T-helper 22 cell (primary cell): ENCODE measurements at regions not wholly inside any gene's neighbourhood (a gene's known extent, or its start where the extent isn't known, plus 50 kb on each side); places are given as distances from the start of the nearest gene placed in this dataset.

Experiments used
- DNase-seq: peaks from one replicate; pipeline ENCODE4 v3.0.0-alpha.2; 2020; ENCODE audit warnings: low read depth

GRCh38 chr4:124219389-124219788, 493.1 kb downstream of the ANKRD50 start:
- no peak for DNase-seq

GRCh38 chr4:124224256-124224655, 488.3 kb downstream of the ANKRD50 start:
- DNase-seq, result no peak

GRCh38 chr4:124227981-124228380, 484.6 kb downstream of the ANKRD50 start:
- no peak for DNase-seq

- no peak for DNase-seq
These were observed 482.3 kb downstream of the ANKRD50 start for GRCh38 chr4:124230268-124230667.

- no peak for DNase-seq
These were observed 477.8 kb downstream of the ANKRD50 start for GRCh38 chr4:124234771-124235170.

GRCh38 chr4:124243671-124244366, 468.7 kb downstream of the ANKRD50 start:
- no peak for DNase-seq

GRCh38 chr4:124253080-124253479, 459.5 kb downstream of the ANKRD50 start:
- no peak for DNase-seq

GRCh38 chr4:124262211-124263179, 450.0 kb downstream of the ANKRD50 start:
- DNase-seq, result no peak

GRCh38 chr4:124265701-124266100, 446.8 kb downstream of the ANKRD50 start:
- no peak for DNase-seq

- no peak for DNase-seq
These were observed 445.8 kb downstream of the ANKRD50 start for GRCh38 chr4:124266721-124267120.

GRCh38 chr4:124276461-124276860, 436.1 kb downstream of the ANKRD50 start:
- no peak for DNase-seq

GRCh38 chr4:124277691-124278090, 434.8 kb downstream of the ANKRD50 start:
- no peak for DNase-seq

- no peak for DNase-seq
These were observed 434.1 kb downstream of the ANKRD50 start for GRCh38 chr4:124278477-124278876.

GRCh38 chr4:124279741-124280140, 432.8 kb downstream of the ANKRD50 start:
- no peak for DNase-seq

GRCh38 chr4:124282301-124282898, 430.1 kb downstream of the ANKRD50 start:
- no peak for DNase-seq

GRCh38 chr4:124288706-124289486, 423.6 kb downstream of the ANKRD50 start:
- DNase-seq, result no peak

GRCh38 chr4:124290678-124291077, 421.9 kb downstream of the ANKRD50 start:
- no peak for DNase-seq

- DNase-seq, result no peak
These were observed 417.1 kb downstream of the ANKRD50 start for GRCh38 chr4:124295413-124295812.

- no peak for DNase-seq
These were observed 407.6 kb downstream of the ANKRD50 start for GRCh38 chr4:124304941-124305340.

GRCh38 chr4:124306352-124306751, 406.2 kb downstream of the ANKRD50 start:
- DNase-seq, result no peak

GRCh38 chr4:124307143-124307542, 405.4 kb downstream of the ANKRD50 start:
- no peak for DNase-seq

- no peak for DNase-seq
These were observed 394.2 kb downstream of the ANKRD50 start for GRCh38 chr4:124318292-124318691.
